ENCODE measurements at regions not wholly inside any gene's neighbourhood (a gene's known extent, or its start where the extent isn't known, plus 50 kb on each side); places are given as distances from the start of the nearest gene placed in this dataset.

- no peak for TF ChIP-seq ZNF274 (IDR thresholded peaks at IDR 0.05; ENCODE audit: low read depth, low read length)
- Histone ChIP-seq H3K4me2 (ENCODE audit: low read length) (no peak overlapping the region), H3K4me3 (replicated peaks in 1 of 2; ENCODE audit: low read depth in 1 of 2, low read length in 2 of 2) (no peak overlapping the region), H3K9me2 (ENCODE audit: insufficient read depth) (no peaks in the 10 kb centered on the region), H3K4me1 (ENCODE audit: control insufficient read depth in 1 of 2, insufficient read depth in 2 of 2, low read length in 2 of 2) (no peaks in the 10 kb centered on the region), H3K27ac (ENCODE audit: low read depth, low read length) (no peak overlapping the region), H3K36me3 (ENCODE audit: control insufficient read depth in 1 of 2, insufficient read depth in 2 of 2, low read length in 2 of 2) (no peaks in the 10 kb centered on the region), H2AFZ (ENCODE audit: low read depth, low read length, poor library complexity, severe bottlenecking) (no peak overlapping the region), H3K79me2 (ENCODE audit: insufficient read depth, low read length) (no peaks in the 10 kb centered on the region), H3K9ac (ENCODE audit: low read length) (no peak overlapping the region), H3K27me3 (ENCODE audit: insufficient read depth, low read length) (no peaks in the 10 kb centered on the region), H3K9me3 (ENCODE audit: control insufficient read depth in 1 of 2, insufficient read depth in 1 of 2, low read depth in 1 of 2, low read length in 2 of 2) (no peaks in the 10 kb centered on the region), H4K20me1 (ENCODE audit: insufficient read depth) (no peaks in the 10 kb centered on the region)
- ATAC-seq, result no peak
- ChIA-PET RAD21 (ENCODE audit: low non-redundant PET in 1 of 2, low total read pairs in 2 of 2, uncharacterized antibody in 2 of 2, unreplicated experiment in 2 of 2) (no interaction called here), POLR2A (no interaction called here), CTCF (interaction anchor here (0.6 to 1.0 kb wide), 2 partner anchors 31 to 335 kb away, joined by 3 read pairs; no protein-coding TSS in a partner anchor)
- no peak for DNase-seq (ENCODE audit: low read depth, low spot score)
- intact Hi-C loops (cut with micrococcal nuclease), result no loop called here
- BruUV-seq (replicated peaks), result no TSS peak
These were observed 148.7 kb downstream of the CCDC71L start for GRCh38 chr7:106512217-106512616.

- POLR2A ChIA-PET, result no interaction called here
- Histone ChIP-seq H2AFZ (ENCODE audit: low read depth, low read length, poor library complexity, severe bottlenecking) (no peak overlapping the region), H3K9ac (ENCODE audit: low read length) (no peak overlapping the region), H3K9me3 (ENCODE audit: control insufficient read depth in 1 of 2, insufficient read depth in 1 of 2, low read depth in 1 of 2, low read length in 2 of 2) (no peaks in the 10 kb centered on the region), H4K20me1 (ENCODE audit: insufficient read depth) (no peaks in the 10 kb centered on the region), H3K4me3 (replicated peaks in 1 of 2; ENCODE audit: low read depth in 1 of 2, low read length in 2 of 2) (no peak overlapping the region), H3K4me1 (ENCODE audit: control insufficient read depth in 1 of 2, insufficient read depth in 2 of 2, low read length in 2 of 2) (no peaks in the 10 kb centered on the region), H3K36me3 (ENCODE audit: control insufficient read depth in 1 of 2, insufficient read depth in 2 of 2, low read length in 2 of 2) (no peaks in the 10 kb centered on the region), H3K27me3 (ENCODE audit: insufficient read depth, low read length) (no peaks in the 10 kb centered on the region), H3K79me2 (ENCODE audit: insufficient read depth, low read length) (no peaks in the 10 kb centered on the region), H3K27ac (ENCODE audit: low read depth, low read length) (no peak overlapping the region), H3K9me2 (ENCODE audit: insufficient read depth) (no peaks in the 10 kb centered on the region), H3K4me2 (ENCODE audit: low read length) (no peak overlapping the region)
- RAD21 ChIA-PET (ENCODE audit: low non-redundant PET in 1 of 2, low total read pairs in 2 of 2, uncharacterized antibody in 2 of 2, unreplicated experiment in 2 of 2), result no interaction called here
- no peak for DNase-seq (ENCODE audit: low read depth, low spot score)
- intact Hi-C loops (cut with micrococcal nuclease), result no loop called here
- no TSS peak for BruUV-seq (replicated peaks)
- CTCF ChIA-PET, result no interaction called here
- no peak for TF ChIP-seq ZNF274 (IDR thresholded peaks at IDR 0.05; ENCODE audit: low read depth, low read length)
- no peak for TF ChIP-seq SRF (IDR thresholded peaks at IDR 0.05; ENCODE audit: low read depth)
- no peak for TF ChIP-seq POLR2AphosphoS5 (IDR thresholded peaks at IDR 0.05; ENCODE audit: low read depth, low read length)
- TF ChIP-seq CBX3 (IDR thresholded peaks at IDR 0.05; ENCODE audit: low read depth), result no peak
- TF ChIP-seq CTCF (IDR thresholded peaks at IDR 0.05 in 2 of 3, conservative IDR thresholded peaks at IDR 0.05 in 1 of 3; ENCODE audit: borderline replicate concordance in 1 of 3, insufficient read depth in 1 of 3, low read depth in 2 of 3, low read length in 2 of 3), result no peak
- TF ChIP-seq SP1 (IDR thresholded peaks at IDR 0.05; ENCODE audit: low read depth), result no peak
- ATAC-seq, result no peak
These were observed 156.3 kb downstream of the CCDC71L start for GRCh38 chr7:106504645-106505044.

Data from HCT116 (cell line).